ENCODE measurements at regions not wholly inside any gene's neighbourhood (a gene's known extent, or its start where the extent isn't known, plus 50 kb on each side); places are given as distances from the start of the nearest gene placed in this dataset.

GRCh38 chr20:10724449-10725173 lies 50.8 kb upstream of the JAG1 start:
- Mint-ChIP-seq H3K27me3 (ENCODE audit: low read depth) (no peaks in the 10 kb centered on the region), H3K9me3 (ENCODE audit: low read depth) (no peaks in the 10 kb centered on the region), H3K4me1 (ENCODE audit: low read depth) (peaks cover 49% of the 10 kb centered on the region), H3K4me3 (ENCODE audit: unreplicated experiment) (no peak overlapping the region), H3K36me3 (ENCODE audit: low read depth) (peaks cover 4% of the 10 kb centered on the region), H3K27ac (ENCODE audit: unreplicated experiment) (no peak overlapping the region)
- TF ChIP-seq CTCF (IDR thresholded peaks at IDR 0.05): no peak
- no peak for DNase-seq (ENCODE audit: low spot score)

GRCh38 chr20:10728873-10729670 lies 55.3 kb upstream of the JAG1 start:
- H3K9me3 Mint-ChIP-seq (ENCODE audit: low read depth): peaks cover 4% of the 10 kb centered on the region
- no peak overlapping the region for H3K4me3 Mint-ChIP-seq (ENCODE audit: unreplicated experiment)
- TF ChIP-seq CTCF (IDR thresholded peaks at IDR 0.05): no peak
- no peak overlapping the region for H3K27ac Mint-ChIP-seq (ENCODE audit: unreplicated experiment)
- H3K4me1 Mint-ChIP-seq (ENCODE audit: low read depth): peaks cover 29% of the 10 kb centered on the region
- DNase-seq (ENCODE audit: low spot score): no peak
- H3K36me3 Mint-ChIP-seq (ENCODE audit: low read depth): peaks cover 4% of the 10 kb centered on the region
- no peaks in the 10 kb centered on the region for H3K27me3 Mint-ChIP-seq (ENCODE audit: low read depth)

GRCh38 chr20:10729785-10730184 lies 56.0 kb upstream of the JAG1 start:
- no peak for TF ChIP-seq CTCF (IDR thresholded peaks at IDR 0.05)
- no peaks in the 10 kb centered on the region for H3K27me3 Mint-ChIP-seq (ENCODE audit: low read depth)
- no peak overlapping the region for H3K27ac Mint-ChIP-seq (ENCODE audit: unreplicated experiment)
- DNase-seq (ENCODE audit: low spot score): no peak
- H3K4me3 Mint-ChIP-seq (ENCODE audit: unreplicated experiment): no peak overlapping the region
- H3K4me1 Mint-ChIP-seq (ENCODE audit: low read depth): peaks cover 23% of the 10 kb centered on the region
- peaks cover 4% of the 10 kb centered on the region for H3K9me3 Mint-ChIP-seq (ENCODE audit: low read depth)
- H3K36me3 Mint-ChIP-seq (ENCODE audit: low read depth): peaks cover 4% of the 10 kb centered on the region

GRCh38 chr20:10730629-10731183 lies 56.9 kb upstream of the JAG1 start:
- Mint-ChIP-seq H3K36me3 (ENCODE audit: low read depth) (peaks cover 4% of the 10 kb centered on the region), H3K4me3 (ENCODE audit: unreplicated experiment) (no peak overlapping the region), H3K27me3 (ENCODE audit: low read depth) (no peaks in the 10 kb centered on the region), H3K4me1 (ENCODE audit: low read depth) (peaks cover 31% of the 10 kb centered on the region), H3K27ac (ENCODE audit: unreplicated experiment) (peak overlapping the region; percentile 61), H3K9me3 (ENCODE audit: low read depth) (peaks cover 4% of the 10 kb centered on the region)
- TF ChIP-seq CTCF (IDR thresholded peaks at IDR 0.05): no peak
- DNase-seq (ENCODE audit: low spot score): no peak

DNA sequence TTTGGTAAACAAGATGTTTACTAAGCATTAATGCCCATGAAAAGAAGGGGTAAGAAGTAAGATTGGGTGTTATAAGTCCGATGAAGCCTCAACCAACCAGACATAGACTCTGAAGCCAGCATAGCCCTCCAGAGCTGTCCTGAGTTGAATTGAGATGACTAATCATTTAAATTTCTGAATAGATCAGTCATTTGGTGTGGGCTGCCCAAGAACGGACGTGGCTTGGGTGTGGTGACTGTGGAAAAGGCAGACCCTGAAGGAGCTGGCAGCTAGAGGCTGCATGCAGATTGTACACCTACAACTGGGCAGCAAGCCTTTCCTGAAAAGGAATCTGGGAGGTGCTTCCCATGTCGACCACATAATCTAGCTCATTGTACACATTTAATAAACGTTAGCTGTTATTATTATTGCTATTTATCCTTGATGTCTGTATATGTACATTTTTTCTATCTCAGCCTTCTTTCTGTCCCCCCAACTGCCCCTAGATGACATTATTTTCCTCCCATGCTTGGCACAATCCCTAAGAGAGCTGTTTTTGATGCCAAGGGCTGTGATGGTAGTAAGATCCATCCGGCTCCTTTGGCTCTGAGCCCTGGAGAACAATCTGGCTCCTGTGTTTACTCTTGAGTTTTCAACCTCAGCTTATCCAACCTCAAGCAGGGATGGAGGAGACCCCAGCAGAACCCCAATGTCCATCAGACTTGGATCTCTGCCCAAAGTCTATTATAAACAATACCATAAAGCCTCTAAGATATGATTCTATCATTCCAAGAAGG lies 57.6 kb upstream of the JAG1 start:
- H3K4me1 Mint-ChIP-seq (ENCODE audit: low read depth): peaks cover 32% of the 10 kb centered on the region
- no peak for DNase-seq (ENCODE audit: low spot score)

More for the DNA sequence above, 57.6 kb upstream of the JAG1 start:
- no peak overlapping the region for H3K4me3 Mint-ChIP-seq (ENCODE audit: unreplicated experiment)
- TF ChIP-seq CTCF (IDR thresholded peaks at IDR 0.05): no peak
- H3K27me3 Mint-ChIP-seq (ENCODE audit: low read depth): no peaks in the 10 kb centered on the region
- H3K27ac Mint-ChIP-seq (ENCODE audit: unreplicated experiment): peak overlapping the region; percentile 61
- peaks cover 4% of the 10 kb centered on the region for H3K9me3 Mint-ChIP-seq (ENCODE audit: low read depth)
- H3K36me3 Mint-ChIP-seq (ENCODE audit: low read depth): peaks cover 2% of the 10 kb centered on the region
